GM23338 (cell line): ENCODE measurements at regions not wholly inside any gene's neighbourhood (a gene's known extent, or its start where the extent isn't known, plus 50 kb on each side); places are given as distances from the start of the nearest gene placed in this dataset.

Source experiments
- ATAC-seq: fragments of 200-7000 bp; cut with Tn5 transposase; 3 replicates; pipeline ENCODE4 v1.9.1; 2020
- DNase-seq: peaks from one replicate; pipeline ENCODE4 v3.0.0-alpha.2; 2015; ENCODE audit warnings: low spot score
- H2AFZ ChIP-seq: fragments of 200-600 bp; sonication (generic); 2 replicates; pipeline ENCODE4 v1.8.0; 2016; ENCODE audit warnings: antibody characterized with exemption, mild to moderate bottlenecking, moderate library complexity
- H3F3A ChIP-seq: fragments of 200-600 bp; sonication (generic); replicated peaks from 2 replicates; pipeline ENCODE4 v1.8.0; 2017; ENCODE audit warnings: antibody characterized with exemption, mixed run types, low read depth
- H3K27ac ChIP-seq: fragments of 200-600 bp; sonication (generic); 2 replicates; pipeline ENCODE4 v1.6.1; 2016; ENCODE audit warnings: low read depth
- H3K27me3 ChIP-seq: fragments of 200-600 bp; sonication (generic); 2 replicates; pipeline ENCODE4 v1.8.0; 2016; ENCODE audit warnings: mild to moderate bottlenecking, mixed run types, moderate library complexity; ENCODE audit not compliant: insufficient read depth
- H3K36me3 ChIP-seq: fragments of 200-600 bp; sonication (generic); 2 replicates; pipeline ENCODE4 v1.8.0; 2016; ENCODE audit warnings: mild to moderate bottlenecking; ENCODE audit not compliant: insufficient read depth
- H3K4me1 ChIP-seq: fragments of 200-600 bp; sonication (generic); 2 replicates; pipeline ENCODE4 v1.8.0; 2016; ENCODE audit warnings: mild to moderate bottlenecking, moderate library complexity; ENCODE audit not compliant: insufficient read depth
- H3K4me2 ChIP-seq: fragments of 200-600 bp; sonication (generic); 2 replicates; pipeline ENCODE4 v1.7.1; 2017; ENCODE audit warnings: mixed run types
- H3K4me3 ChIP-seq: fragments of 200-600 bp; sonication (generic); 2 replicates; pipeline ENCODE4 v1.6.1; 2016; ENCODE audit warnings: mixed run types
- H3K79me2 ChIP-seq: fragments of 200-600 bp; sonication (generic); replicated peaks from 2 replicates; pipeline ENCODE4 v1.8.0; 2017; ENCODE audit warnings: mild to moderate bottlenecking; ENCODE audit not compliant: insufficient read depth
- H3K9me2 ChIP-seq: fragments of 200-600 bp; sonication (generic); 2 replicates; pipeline ENCODE4 v1.8.0; 2017; ENCODE audit not compliant: insufficient read depth
- H4K20me1 ChIP-seq: fragments of 200-600 bp; sonication (generic); replicated peaks from 2 replicates; pipeline ENCODE4 v1.8.0; 2017; ENCODE audit warnings: mild to moderate bottlenecking; ENCODE audit not compliant: insufficient read depth
- H3K27ac Mint-ChIP-seq: 2 replicates; pipeline ENCODE4 v1.8.0; 2020; ENCODE audit warnings: inconsistent platforms, mild to moderate bottlenecking, moderate library complexity, mixed read lengths
- H3K27me3 Mint-ChIP-seq: 3 replicates; pipeline ENCODE4 v1.8.0; 2022; ENCODE audit warnings: low read depth, mild to moderate bottlenecking, moderate library complexity, mixed read lengths, inconsistent platforms; ENCODE audit not compliant: insufficient read depth, poor library complexity
- H3K36me3 Mint-ChIP-seq: 3 replicates; pipeline ENCODE4 v1.8.0; 2021; ENCODE audit warnings: low read depth, mild to moderate bottlenecking, inconsistent platforms, moderate library complexity, mixed read lengths
- H3K4me1 Mint-ChIP-seq: 3 replicates; pipeline ENCODE4 v1.8.0; 2020; ENCODE audit warnings: mild to moderate bottlenecking, inconsistent platforms, mixed read lengths
- H3K4me3 Mint-ChIP-seq: 3 replicates; pipeline ENCODE4 v1.8.0; 2021; ENCODE audit warnings: moderate library complexity, mild to moderate bottlenecking, inconsistent platforms, mixed read lengths
- H3K9me3 Mint-ChIP-seq: 3 replicates; pipeline ENCODE4 v1.8.0; 2020; ENCODE audit warnings: moderate library complexity, mild to moderate bottlenecking, inconsistent platforms, mixed read lengths
- POLR2AphosphoS5 ChIP-seq: IDR thresholded peaks from 2 replicates; pipeline ENCODE4 v1.6.1; 2016; ENCODE audit warnings: antibody characterized with exemption, low read depth
- ZNF331 ChIP-seq: fragments of 250-450 bp; sonication (Bioruptor Pico); IDR thresholded peaks from 2 replicates; pipeline ENCODE4 v1.5.0; 2020; ENCODE audit warnings: low read depth, mild to moderate bottlenecking, moderate library complexity
- TF ChIP-seq, protein P1 (sequence below), 2 experiments: fragments of 200-600 bp in 1 of 2; sonication (generic) in 1 of 2; conservative IDR thresholded peaks; 2 replicates each; pipeline versions ENCODE4 v1.5.1 to v1.6.1; 2016 to 2017; ENCODE audit warnings: antibody characterized with exemption in 2 of 2, low read depth in 2 of 2, mild to moderate bottlenecking in 2 of 2, moderate library complexity in 1 of 2
- TF ChIP-seq, protein P2 (sequence below): fragments of 250-450 bp; sonication (Bioruptor Pico); IDR thresholded peaks from 2 replicates; pipeline ENCODE4 v1.5.0; 2020; ENCODE audit warnings: mild to moderate bottlenecking, moderate library complexity
- TF ChIP-seq, protein P3 (sequence below): IDR thresholded peaks from 2 replicates; pipeline ENCODE4 v1.6.1; 2016; ENCODE audit warnings: antibody characterized with exemption

DNA sequence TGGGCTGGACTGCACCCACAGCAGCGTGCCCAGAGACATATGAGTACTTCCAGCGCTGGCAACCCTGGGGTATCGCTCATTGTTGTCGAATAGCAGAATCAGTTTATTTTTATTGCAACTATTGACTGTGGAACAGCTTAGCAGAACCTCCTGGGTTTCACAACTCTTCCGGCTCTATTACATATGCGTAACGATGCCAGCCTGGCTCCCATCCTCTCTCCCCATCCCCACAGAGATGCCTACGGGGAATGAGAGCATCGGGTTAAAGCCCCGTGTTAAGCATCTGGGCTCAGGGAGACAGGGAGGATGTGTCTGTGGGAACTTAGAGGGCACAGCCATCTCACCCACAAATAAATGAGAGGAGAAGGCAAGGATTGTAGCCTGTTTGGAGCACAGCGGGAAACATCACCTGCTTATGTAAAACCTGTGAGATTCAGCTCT is 76.6 kb upstream of the DLG1 start:
- H3K36me3 Mint-ChIP-seq, result no peaks in the 10 kb centered on the region
- no peaks in the 10 kb centered on the region for H3K36me3 ChIP-seq
- no peaks in the 10 kb centered on the region for H3F3A ChIP-seq
- no peak overlapping the region for H3K4me3 ChIP-seq
- H3K9me3 Mint-ChIP-seq, result no peaks in the 10 kb centered on the region
- no peak overlapping the region for H3K4me3 Mint-ChIP-seq
- H4K20me1 ChIP-seq, result no peaks in the 10 kb centered on the region
- DNase-seq (no peak), ATAC-seq (no peak)
- no peaks in the 10 kb centered on the region for H3K79me2 ChIP-seq
- H3K27ac Mint-ChIP-seq, result no peak overlapping the region
- no peaks in the 10 kb centered on the region for H3K9me2 ChIP-seq
- H3K4me1 Mint-ChIP-seq, result peaks cover 10% of the 10 kb centered on the region; the same call in 2 of the 3 replicates
- H3K4me2 ChIP-seq, result no peak overlapping the region
- no peak overlapping the region for H3K27ac ChIP-seq
- peaks cover 10% of the 10 kb centered on the region for H3K4me1 ChIP-seq
- H2AFZ ChIP-seq, result no peak overlapping the region; the same call in 1 of the 2 replicates
- no peaks in the 10 kb centered on the region for H3K27me3 ChIP-seq
- TF ChIP-seq, protein P1, sequence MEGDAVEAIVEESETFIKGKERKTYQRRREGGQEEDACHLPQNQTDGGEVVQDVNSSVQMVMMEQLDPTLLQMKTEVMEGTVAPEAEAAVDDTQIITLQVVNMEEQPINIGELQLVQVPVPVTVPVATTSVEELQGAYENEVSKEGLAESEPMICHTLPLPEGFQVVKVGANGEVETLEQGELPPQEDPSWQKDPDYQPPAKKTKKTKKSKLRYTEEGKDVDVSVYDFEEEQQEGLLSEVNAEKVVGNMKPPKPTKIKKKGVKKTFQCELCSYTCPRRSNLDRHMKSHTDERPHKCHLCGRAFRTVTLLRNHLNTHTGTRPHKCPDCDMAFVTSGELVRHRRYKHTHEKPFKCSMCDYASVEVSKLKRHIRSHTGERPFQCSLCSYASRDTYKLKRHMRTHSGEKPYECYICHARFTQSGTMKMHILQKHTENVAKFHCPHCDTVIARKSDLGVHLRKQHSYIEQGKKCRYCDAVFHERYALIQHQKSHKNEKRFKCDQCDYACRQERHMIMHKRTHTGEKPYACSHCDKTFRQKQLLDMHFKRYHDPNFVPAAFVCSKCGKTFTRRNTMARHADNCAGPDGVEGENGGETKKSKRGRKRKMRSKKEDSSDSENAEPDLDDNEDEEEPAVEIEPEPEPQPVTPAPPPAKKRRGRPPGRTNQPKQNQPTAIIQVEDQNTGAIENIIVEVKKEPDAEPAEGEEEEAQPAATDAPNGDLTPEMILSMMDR (conservative IDR thresholded peaks at IDR 0.05; ENCODE audit: low read depth in 2 of 2), result no peak
- TF ChIP-seq, protein P2, sequence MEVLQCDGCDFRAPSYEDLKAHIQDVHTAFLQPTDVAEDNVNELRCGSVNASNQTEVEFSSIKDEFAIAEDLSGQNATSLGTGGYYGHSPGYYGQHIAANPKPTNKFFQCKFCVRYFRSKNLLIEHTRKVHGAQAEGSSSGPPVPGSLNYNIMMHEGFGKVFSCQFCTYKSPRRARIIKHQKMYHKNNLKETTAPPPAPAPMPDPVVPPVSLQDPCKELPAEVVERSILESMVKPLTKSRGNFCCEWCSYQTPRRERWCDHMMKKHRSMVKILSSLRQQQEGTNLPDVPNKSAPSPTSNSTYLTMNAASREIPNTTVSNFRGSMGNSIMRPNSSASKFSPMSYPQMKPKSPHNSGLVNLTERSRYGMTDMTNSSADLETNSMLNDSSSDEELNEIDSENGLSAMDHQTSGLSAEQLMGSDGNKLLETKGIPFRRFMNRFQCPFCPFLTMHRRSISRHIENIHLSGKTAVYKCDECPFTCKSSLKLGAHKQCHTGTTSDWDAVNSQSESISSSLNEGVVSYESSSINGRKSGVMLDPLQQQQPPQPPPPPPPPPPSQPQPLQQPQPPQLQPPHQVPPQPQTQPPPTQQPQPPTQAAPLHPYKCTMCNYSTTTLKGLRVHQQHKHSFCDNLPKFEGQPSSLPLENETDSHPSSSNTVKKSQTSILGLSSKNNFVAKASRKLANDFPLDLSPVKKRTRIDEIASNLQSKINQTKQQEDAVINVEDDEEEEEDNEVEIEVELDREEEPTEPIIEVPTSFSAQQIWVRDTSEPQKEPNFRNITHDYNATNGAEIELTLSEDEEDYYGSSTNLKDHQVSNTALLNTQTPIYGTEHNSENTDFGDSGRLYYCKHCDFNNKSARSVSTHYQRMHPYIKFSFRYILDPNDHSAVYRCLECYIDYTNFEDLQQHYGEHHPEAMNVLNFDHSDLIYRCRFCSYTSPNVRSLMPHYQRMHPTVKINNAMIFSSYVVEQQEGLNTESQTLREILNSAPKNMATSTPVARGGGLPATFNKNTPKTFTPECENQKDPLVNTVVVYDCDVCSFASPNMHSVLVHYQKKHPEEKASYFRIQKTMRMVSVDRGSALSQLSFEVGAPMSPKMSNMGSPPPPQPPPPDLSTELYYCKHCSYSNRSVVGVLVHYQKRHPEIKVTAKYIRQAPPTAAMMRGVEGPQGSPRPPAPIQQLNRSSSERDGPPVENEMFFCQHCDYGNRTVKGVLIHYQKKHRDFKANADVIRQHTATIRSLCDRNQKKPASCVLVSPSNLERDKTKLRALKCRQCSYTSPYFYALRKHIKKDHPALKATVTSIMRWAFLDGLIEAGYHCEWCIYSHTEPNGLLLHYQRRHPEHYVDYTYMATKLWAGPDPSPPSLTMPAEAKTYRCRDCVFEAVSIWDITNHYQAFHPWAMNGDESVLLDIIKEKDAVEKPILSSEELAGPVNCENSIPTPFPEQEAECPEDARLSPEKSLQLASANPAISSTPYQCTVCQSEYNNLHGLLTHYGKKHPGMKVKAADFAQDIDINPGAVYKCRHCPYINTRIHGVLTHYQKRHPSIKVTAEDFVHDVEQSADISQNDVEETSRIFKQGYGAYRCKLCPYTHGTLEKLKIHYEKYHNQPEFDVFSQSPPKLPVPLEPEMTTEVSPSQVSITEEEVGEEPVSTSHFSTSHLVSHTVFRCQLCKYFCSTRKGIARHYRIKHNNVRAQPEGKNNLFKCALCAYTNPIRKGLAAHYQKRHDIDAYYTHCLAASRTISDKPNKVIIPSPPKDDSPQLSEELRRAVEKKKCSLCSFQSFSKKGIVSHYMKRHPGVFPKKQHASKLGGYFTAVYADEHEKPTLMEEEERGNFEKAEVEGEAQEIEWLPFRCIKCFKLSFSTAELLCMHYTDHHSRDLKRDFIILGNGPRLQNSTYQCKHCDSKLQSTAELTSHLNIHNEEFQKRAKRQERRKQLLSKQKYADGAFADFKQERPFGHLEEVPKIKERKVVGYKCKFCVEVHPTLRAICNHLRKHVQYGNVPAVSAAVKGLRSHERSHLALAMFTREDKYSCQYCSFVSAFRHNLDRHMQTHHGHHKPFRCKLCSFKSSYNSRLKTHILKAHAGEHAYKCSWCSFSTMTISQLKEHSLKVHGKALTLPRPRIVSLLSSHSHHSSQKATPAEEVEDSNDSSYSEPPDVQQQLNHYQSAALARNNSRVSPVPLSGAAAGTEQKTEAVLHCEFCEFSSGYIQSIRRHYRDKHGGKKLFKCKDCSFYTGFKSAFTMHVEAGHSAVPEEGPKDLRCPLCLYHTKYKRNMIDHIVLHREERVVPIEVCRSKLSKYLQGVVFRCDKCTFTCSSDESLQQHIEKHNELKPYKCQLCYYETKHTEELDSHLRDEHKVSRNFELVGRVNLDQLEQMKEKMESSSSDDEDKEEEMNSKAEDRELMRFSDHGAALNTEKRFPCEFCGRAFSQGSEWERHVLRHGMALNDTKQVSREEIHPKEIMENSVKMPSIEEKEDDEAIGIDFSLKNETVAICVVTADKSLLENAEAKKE (CRISPR knock-in tag), result no peak
- TF ChIP-seq POLR2AphosphoS5 (no peak), ZNF331 (no peak)
- TF ChIP-seq, protein P3, sequence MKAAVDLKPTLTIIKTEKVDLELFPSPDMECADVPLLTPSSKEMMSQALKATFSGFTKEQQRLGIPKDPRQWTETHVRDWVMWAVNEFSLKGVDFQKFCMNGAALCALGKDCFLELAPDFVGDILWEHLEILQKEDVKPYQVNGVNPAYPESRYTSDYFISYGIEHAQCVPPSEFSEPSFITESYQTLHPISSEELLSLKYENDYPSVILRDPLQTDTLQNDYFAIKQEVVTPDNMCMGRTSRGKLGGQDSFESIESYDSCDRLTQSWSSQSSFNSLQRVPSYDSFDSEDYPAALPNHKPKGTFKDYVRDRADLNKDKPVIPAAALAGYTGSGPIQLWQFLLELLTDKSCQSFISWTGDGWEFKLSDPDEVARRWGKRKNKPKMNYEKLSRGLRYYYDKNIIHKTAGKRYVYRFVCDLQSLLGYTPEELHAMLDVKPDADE, result no peak
- H3K27me3 Mint-ChIP-seq, result peaks cover 6% of the 10 kb centered on the region
